ENCODE measurements at regions not wholly inside any gene's neighbourhood (a gene's known extent, or its start where the extent isn't known, plus 50 kb on each side); places are given as distances from the start of the nearest gene placed in this dataset.

- H2BK15ac ChIP-seq (ENCODE audit: low read depth, low read length), result no peak overlapping the region
- no peak for DNase-seq
- no peaks in the 10 kb centered on the region for H3K9me3 ChIP-seq (ENCODE audit: control insufficient read depth, low read depth, low read length)
- no peaks in the 10 kb centered on the region for H4K20me1 ChIP-seq (ENCODE audit: control insufficient read depth, insufficient read depth, insufficient read length)
- no CpG with 5 or more reads among the region's 3 CpGs for WGBS (ENCODE audit: extremely low coverage, insufficient read length, low lambda C conversion rate)
- no peak overlapping the region for H4K5ac ChIP-seq (ENCODE audit: insufficient read length, low read depth, low read length)
- H2AFZ ChIP-seq (ENCODE audit: low read length), result no peak overlapping the region
- no peaks in the 10 kb centered on the region for H3K4me1 ChIP-seq (ENCODE audit: insufficient read depth, low read length)
- H3K14ac ChIP-seq (ENCODE audit: insufficient read depth, low read length), result no peak overlapping the region
- H3K18ac ChIP-seq (ENCODE audit: insufficient read length, low read depth, low read length), result no peak overlapping the region
- H3K27ac ChIP-seq (ENCODE audit: insufficient read length, low read depth, low read length), result no peak overlapping the region
- no peak overlapping the region for H2BK20ac ChIP-seq (ENCODE audit: low read depth, low read length, poor library complexity, severe bottlenecking)
- H3K56ac ChIP-seq (ENCODE audit: insufficient read length, low read depth, low read length), result no peak overlapping the region
- H3K9ac ChIP-seq (ENCODE audit: extremely low read depth, insufficient read length, low read length), result no peak overlapping the region
- TF ChIP-seq, protein P1, sequence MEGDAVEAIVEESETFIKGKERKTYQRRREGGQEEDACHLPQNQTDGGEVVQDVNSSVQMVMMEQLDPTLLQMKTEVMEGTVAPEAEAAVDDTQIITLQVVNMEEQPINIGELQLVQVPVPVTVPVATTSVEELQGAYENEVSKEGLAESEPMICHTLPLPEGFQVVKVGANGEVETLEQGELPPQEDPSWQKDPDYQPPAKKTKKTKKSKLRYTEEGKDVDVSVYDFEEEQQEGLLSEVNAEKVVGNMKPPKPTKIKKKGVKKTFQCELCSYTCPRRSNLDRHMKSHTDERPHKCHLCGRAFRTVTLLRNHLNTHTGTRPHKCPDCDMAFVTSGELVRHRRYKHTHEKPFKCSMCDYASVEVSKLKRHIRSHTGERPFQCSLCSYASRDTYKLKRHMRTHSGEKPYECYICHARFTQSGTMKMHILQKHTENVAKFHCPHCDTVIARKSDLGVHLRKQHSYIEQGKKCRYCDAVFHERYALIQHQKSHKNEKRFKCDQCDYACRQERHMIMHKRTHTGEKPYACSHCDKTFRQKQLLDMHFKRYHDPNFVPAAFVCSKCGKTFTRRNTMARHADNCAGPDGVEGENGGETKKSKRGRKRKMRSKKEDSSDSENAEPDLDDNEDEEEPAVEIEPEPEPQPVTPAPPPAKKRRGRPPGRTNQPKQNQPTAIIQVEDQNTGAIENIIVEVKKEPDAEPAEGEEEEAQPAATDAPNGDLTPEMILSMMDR (conservative IDR thresholded peaks at IDR 0.05), result no peak
- Mint-ChIP-seq H3K36me3 (ENCODE audit: insufficient read depth in 1 of 3, low read depth in 3 of 3) (no peaks in the 10 kb centered on the region), H3K27me3 (ENCODE audit: low read depth) (no peaks in the 10 kb centered on the region; the same call in 1 of the 2 replicates), H3K4me1 (no peaks in the 10 kb centered on the region), H3K9me3 (no peaks in the 10 kb centered on the region), H3K4me3 (no peak overlapping the region), H3K27ac (no peak overlapping the region)
- H2BK5ac ChIP-seq (ENCODE audit: insufficient read length, low read length), result no peak overlapping the region
- H2AK5ac ChIP-seq (ENCODE audit: insufficient read length, low read length), result no peak overlapping the region
- H4K8ac ChIP-seq (replicated peaks; ENCODE audit: insufficient read length, low read depth, low read length), result no peak overlapping the region
- H2BK120ac ChIP-seq (ENCODE audit: low read depth, low read length, poor library complexity, severe bottlenecking), result no peak overlapping the region
- H2BK12ac ChIP-seq (ENCODE audit: insufficient read length, low read depth, low read length), result no peak overlapping the region
- H3K27me3 ChIP-seq (ENCODE audit: insufficient read depth, low read length), result no peaks in the 10 kb centered on the region
- H3K4me2 ChIP-seq (ENCODE audit: insufficient read depth, insufficient read length, low read length), result no peak overlapping the region
- H3K23me2 ChIP-seq (ENCODE audit: insufficient read length, low read depth, low read length, poor library complexity, severe bottlenecking), result no peaks in the 10 kb centered on the region
- H3K23ac ChIP-seq (ENCODE audit: insufficient read length, low read depth, low read length), result no peak overlapping the region
- H3T11ph ChIP-seq (ENCODE audit: low read length), result no peak overlapping the region
- no peaks in the 10 kb centered on the region for H3K79me2 ChIP-seq (ENCODE audit: insufficient read depth, low read length)
- H3K4ac ChIP-seq (ENCODE audit: low read depth, low read length), result no peak overlapping the region
- no peaks in the 10 kb centered on the region for H3K79me1 ChIP-seq (ENCODE audit: insufficient read depth, low read depth, low read length, poor library complexity, severe bottlenecking)
- H4K91ac ChIP-seq (ENCODE audit: insufficient read length, low read depth, low read length), result no peak overlapping the region
These were observed 74.0 kb upstream of the MIER3 start for GRCh38 chr5:57025961-57026360.

Data from H9 (cell line).